Activated CD8-positive, alpha-beta T cell treated with anti-CD3 and anti-CD28 coated beads, Interleukin-2, amount 10 ng/mL, durations not matched to agents 7 days and 5 days (primary cell): ENCODE measurements at regions not wholly inside any gene's neighbourhood (a gene's known extent, or its start where the extent isn't known, plus 50 kb on each side); places are given as distances from the start of the nearest gene placed in this dataset.

Source experiments
- ATAC-seq: fragments of 150-1000 bp; cut with Tn5 transposase; one replicate; pipeline ENCODE4 v1.10.0; 2021; ENCODE audit warnings: moderate library complexity
- CTCF ChIA-PET: fragments of 350-600 bp; sonication (Branson Sonifier 250); formaldehyde crosslinking; loops from one replicate; lab custom pipeline; 2021; ENCODE audit warnings: antibody characterized with exemption; lab: Charles Lee
- POLR2A ChIA-PET: fragments of 350-600 bp; sonication (Branson Sonifier 250); formaldehyde crosslinking; loops from one replicate; lab custom pipeline; 2021; ENCODE audit warnings: antibody characterized with exemption; lab: Charles Lee
- DNase-seq: peaks from one replicate; pipeline ENCODE4 v3.0.0-alpha.2; 2020
- H3K27ac Mint-ChIP-seq: one replicate; pipeline ENCODE4 v1.8.0; 2021; ENCODE audit warnings: mild to moderate bottlenecking, mixed read lengths
- H3K27me3 Mint-ChIP-seq: one replicate; pipeline ENCODE4 v1.8.0; 2021; ENCODE audit warnings: low read depth, mixed read lengths
- H3K36me3 Mint-ChIP-seq: one replicate; pipeline ENCODE4 v1.8.0; 2021; ENCODE audit warnings: low read depth, mixed read lengths
- H3K4me1 Mint-ChIP-seq: one replicate; pipeline ENCODE4 v1.8.0; 2021; ENCODE audit warnings: low read depth, mixed read lengths
- H3K4me3 Mint-ChIP-seq: one replicate; pipeline ENCODE4 v1.8.0; 2021; ENCODE audit warnings: mild to moderate bottlenecking, mixed read lengths
- H3K9me3 Mint-ChIP-seq: one replicate; pipeline ENCODE4 v1.8.0; 2022; ENCODE audit warnings: mixed read lengths; ENCODE audit not compliant: insufficient read depth

DNA sequence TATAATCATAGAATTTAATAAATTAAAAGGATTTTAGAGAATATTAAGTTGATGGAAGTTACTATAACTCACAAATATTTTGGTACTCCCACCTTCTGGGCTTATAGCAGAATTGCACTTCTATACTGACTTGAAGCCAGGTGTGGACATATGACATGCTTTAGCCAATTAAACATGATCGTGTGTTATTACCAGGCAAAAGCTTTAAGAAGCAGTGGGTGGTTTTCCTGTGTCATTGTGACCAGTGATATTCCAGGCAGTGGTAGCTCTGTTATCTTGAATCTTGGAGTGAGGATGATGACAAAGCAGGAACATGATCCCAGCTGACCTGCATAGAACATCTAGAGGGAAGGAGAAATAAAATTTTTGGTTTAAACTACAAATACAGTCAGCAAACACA lies 370.9 kb upstream of the ZEB2 start:
- Mint-ChIP-seq H3K27me3 (peaks cover 7% of the 10 kb centered on the region), H3K4me3 (no peak overlapping the region), H3K27ac (no peak overlapping the region), H3K36me3 (no peaks in the 10 kb centered on the region), H3K4me1 (no peaks in the 10 kb centered on the region), H3K9me3 (no peaks in the 10 kb centered on the region)
- no peak for DNase-seq
- no peak for ATAC-seq
- POLR2A ChIA-PET, result no interaction called here
- CTCF ChIA-PET, result no interaction called here

DNA sequence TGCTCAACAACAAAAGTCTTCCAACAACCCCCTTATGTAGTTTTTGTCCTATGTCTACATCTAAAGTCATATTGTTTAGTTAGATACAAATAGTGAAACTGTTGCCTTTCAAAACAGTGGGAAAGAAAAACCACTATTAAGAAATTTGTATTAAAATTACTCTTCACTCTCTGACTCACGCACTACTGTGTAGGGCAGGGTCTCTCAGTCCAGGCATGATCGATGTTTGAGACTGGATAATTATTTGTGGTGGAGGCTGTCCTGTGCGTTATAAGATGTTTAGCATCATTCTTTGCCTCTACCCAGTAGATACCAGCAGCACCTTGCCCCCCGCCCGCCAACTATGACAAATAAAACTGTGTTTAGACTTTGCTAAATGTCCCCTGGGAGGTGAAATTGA lies 369.4 kb upstream of the ZEB2 start:
- DNase-seq (no peak), ATAC-seq (no peak)
- H3K36me3 Mint-ChIP-seq, result no peaks in the 10 kb centered on the region
- no peaks in the 10 kb centered on the region for H3K9me3 Mint-ChIP-seq
- no peaks in the 10 kb centered on the region for H3K4me1 Mint-ChIP-seq
- ChIA-PET POLR2A (no interaction called here), CTCF (no interaction called here)
- H3K4me3 Mint-ChIP-seq, result no peak overlapping the region
- peaks cover 7% of the 10 kb centered on the region for H3K27me3 Mint-ChIP-seq
- no peak overlapping the region for H3K27ac Mint-ChIP-seq

DNA sequence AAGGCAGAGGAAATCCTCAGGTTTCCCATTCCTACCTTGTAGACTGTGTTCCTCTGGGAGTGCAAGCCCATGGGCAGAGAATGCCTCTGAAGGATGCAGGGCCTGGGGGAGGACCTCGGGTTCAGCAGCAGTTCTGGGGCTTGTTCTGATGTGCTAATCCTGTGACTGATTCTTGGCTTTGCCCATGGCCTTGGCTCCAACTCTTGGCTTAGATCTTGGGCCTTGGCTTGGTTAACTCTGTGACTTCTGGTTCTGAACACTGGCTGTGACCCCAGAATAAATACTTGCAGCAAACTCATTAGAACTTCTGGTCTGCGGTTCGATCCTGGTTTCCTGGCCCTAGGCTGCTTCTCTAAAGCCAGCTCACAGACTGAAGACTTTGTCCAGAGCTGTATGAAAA lies 366.9 kb upstream of the ZEB2 start:
- DNase-seq, result no peak
- Mint-ChIP-seq H3K4me3 (no peak overlapping the region), H3K27ac (no peak overlapping the region), H3K9me3 (no peaks in the 10 kb centered on the region), H3K36me3 (no peaks in the 10 kb centered on the region), H3K27me3 (peaks cover 7% of the 10 kb centered on the region), H3K4me1 (no peaks in the 10 kb centered on the region)
- ChIA-PET CTCF (no interaction called here), POLR2A (no interaction called here)
- no peak for ATAC-seq

DNA sequence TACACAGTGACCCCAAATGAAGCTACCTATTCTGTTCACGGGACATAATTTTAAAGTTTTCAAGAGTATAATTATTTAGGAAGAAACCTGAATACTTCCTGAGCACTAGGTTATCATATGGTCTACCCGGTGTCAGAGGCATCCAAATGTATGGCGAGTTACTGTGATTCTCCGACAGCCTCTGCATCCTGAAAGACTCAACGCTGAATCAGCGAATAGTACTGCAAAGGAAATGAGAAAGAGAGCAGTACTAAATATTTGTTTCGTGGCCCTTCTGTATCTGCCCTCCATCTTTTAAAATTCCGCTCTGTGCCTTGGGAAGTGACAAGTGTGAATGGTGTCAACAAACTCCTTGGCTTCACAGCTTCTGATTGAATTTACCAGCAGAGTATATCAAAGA lies 358.0 kb upstream of the ZEB2 start:
- CTCF ChIA-PET, result no interaction called here
- no peak for ATAC-seq
- no peaks in the 10 kb centered on the region for H3K4me1 Mint-ChIP-seq

DNA sequence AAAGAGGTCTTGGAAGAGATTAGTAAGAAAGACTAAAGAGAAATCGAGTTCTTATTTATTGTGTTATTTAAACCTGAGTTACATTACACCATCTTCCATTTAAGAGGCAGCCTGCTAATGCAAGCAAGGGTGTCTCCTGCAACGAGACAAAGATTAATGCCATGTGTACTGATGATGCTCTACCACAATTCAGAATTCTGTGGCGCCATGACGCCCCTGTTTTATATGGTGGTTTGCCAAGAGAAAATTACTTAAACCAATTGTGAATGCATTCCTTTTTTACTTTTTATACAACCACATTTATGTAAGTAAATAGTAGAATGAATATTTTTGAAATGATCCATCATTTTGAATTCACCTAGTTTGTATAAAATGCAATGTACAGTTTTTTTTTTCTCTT lies 356.1 kb upstream of the ZEB2 start:
- peaks cover 4% of the 10 kb centered on the region for H3K27me3 Mint-ChIP-seq

More for the DNA sequence above, 358.0 kb upstream of the ZEB2 start:
- H3K36me3 Mint-ChIP-seq, result no peaks in the 10 kb centered on the region
- peaks cover 4% of the 10 kb centered on the region for H3K27me3 Mint-ChIP-seq
- POLR2A ChIA-PET, result no interaction called here
- H3K4me3 Mint-ChIP-seq, result no peak overlapping the region
- DNase-seq, result no peak
- H3K9me3 Mint-ChIP-seq, result no peaks in the 10 kb centered on the region
- no peak overlapping the region for H3K27ac Mint-ChIP-seq

DNA sequence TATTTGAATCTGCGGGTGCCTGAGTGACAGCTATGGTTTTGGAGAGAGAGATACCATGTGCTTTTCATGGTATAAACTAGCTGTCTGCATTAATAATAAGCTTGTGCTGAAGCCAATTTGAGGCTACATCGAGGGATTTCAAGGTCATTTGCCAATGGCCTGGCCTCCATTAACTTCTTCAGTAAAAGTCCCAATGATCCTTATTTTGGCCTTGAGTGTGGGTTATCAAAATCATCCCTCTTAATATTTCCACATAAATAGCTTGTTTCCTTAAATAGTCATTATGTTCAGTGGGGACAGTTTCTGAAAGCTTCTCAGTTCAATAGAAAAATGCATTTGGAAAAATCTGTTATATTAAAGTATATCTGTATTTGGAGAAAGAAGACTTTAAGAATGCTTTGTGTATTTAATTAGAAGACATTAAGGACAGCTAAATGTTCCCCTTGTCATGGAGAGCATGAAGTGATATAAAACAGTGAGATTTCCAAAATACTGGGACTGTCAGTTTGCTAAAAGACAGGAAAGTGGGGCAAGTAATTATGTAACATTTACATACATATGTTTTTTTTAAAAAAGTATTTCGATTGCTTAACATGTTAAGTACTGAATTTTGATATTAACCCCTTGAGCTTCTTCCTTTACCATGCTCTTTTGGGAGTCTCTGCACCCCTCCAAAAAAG lies 355.5 kb upstream of the ZEB2 start:
- POLR2A ChIA-PET, result no interaction called here
- ATAC-seq (no peak), DNase-seq (no peak)
- Mint-ChIP-seq H3K27me3 (peaks cover 4% of the 10 kb centered on the region), H3K4me3 (no peak overlapping the region), H3K36me3 (no peaks in the 10 kb centered on the region), H3K9me3 (no peaks in the 10 kb centered on the region), H3K4me1 (no peaks in the 10 kb centered on the region), H3K27ac (no peak overlapping the region)
- CTCF ChIA-PET, result no interaction called here

More for the DNA sequence above, 356.1 kb upstream of the ZEB2 start:
- no peak overlapping the region for H3K4me3 Mint-ChIP-seq
- ATAC-seq (no peak), DNase-seq (no peak)
- ChIA-PET CTCF (no interaction called here), POLR2A (no interaction called here)
- no peak overlapping the region for H3K27ac Mint-ChIP-seq
- no peaks in the 10 kb centered on the region for H3K36me3 Mint-ChIP-seq
- no peaks in the 10 kb centered on the region for H3K4me1 Mint-ChIP-seq
- H3K9me3 Mint-ChIP-seq, result no peaks in the 10 kb centered on the region

DNA sequence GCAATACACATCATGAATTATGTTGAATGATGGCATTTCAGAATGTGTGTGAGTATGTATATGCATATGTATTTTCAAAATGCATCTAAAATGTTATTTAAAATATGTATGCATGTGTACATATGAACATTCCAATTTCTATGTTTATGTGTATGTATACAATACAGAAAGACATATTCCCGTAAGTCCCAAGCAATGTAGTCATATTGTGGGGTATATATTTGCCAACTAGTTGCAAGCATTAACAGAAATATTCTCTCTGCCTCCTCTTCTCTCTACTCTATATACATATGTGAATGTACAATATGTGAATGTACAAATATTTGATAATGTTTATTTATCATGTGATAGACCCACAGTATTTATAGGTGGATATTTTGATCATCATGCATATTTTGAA lies 345.8 kb upstream of the ZEB2 start:
- no peaks in the 10 kb centered on the region for H3K36me3 Mint-ChIP-seq
- ChIA-PET POLR2A (no interaction called here), CTCF (no interaction called here)
- DNase-seq (no peak), ATAC-seq (no peak)
- H3K4me3 Mint-ChIP-seq, result no peak overlapping the region
- no peaks in the 10 kb centered on the region for H3K9me3 Mint-ChIP-seq
- no peaks in the 10 kb centered on the region for H3K4me1 Mint-ChIP-seq
- H3K27ac Mint-ChIP-seq, result no peak overlapping the region
- H3K27me3 Mint-ChIP-seq, result peaks cover 2% of the 10 kb centered on the region

DNA sequence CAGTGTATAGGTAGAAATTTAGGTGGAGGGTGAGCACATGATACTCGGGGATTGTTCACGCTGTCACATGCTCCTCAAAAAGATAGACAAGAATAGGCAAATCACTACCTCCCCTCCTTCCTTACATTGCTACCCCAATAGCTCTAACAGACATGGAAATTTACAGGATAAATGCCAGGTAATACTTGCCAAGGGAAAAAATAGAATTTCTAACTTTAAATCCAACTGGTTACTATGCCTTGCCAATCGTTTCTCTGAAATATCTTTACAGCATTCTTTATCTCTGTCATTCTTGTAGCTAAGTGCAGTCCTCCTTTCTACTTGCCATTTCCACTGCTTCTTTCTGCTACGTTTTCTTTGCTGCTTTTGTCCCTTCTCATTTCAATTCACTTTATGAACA lies 339.8 kb upstream of the ZEB2 start:
- H3K4me1 Mint-ChIP-seq, result no peaks in the 10 kb centered on the region
- ATAC-seq (no peak), DNase-seq (no peak)
- ChIA-PET POLR2A (no interaction called here), CTCF (interaction anchor here (0.8 kb wide), 1 partner anchor 66 kb away, joined by 3 read pairs; no protein-coding TSS in a partner anchor)
- no peak overlapping the region for H3K27ac Mint-ChIP-seq
- H3K9me3 Mint-ChIP-seq, result no peaks in the 10 kb centered on the region
- peaks cover 3% of the 10 kb centered on the region for H3K27me3 Mint-ChIP-seq
- H3K36me3 Mint-ChIP-seq, result no peaks in the 10 kb centered on the region
- no peak overlapping the region for H3K4me3 Mint-ChIP-seq

DNA sequence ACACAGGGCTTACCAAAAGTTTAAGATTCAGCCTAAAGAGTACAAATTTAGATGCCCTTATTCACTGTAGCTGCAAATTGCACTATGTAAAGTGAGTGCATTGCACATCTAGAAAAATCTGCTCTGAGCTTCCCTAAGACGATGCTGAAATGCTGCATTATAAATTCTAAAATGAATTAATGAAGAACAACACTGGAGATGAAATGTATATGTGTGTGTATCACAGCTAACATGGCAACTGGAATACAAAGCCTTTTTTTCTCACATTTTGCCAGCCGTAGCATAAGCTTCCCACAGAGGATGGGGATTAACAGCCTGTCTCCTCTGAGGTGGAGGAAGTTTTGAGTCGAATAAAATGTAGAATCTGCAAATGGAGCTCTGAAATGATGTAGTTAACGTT lies 338.3 kb upstream of the ZEB2 start:
- ChIA-PET CTCF (no interaction called here), POLR2A (no interaction called here)
- Mint-ChIP-seq H3K27ac (no peak overlapping the region), H3K27me3 (peaks cover 3% of the 10 kb centered on the region), H3K4me3 (no peak overlapping the region), H3K4me1 (no peaks in the 10 kb centered on the region), H3K9me3 (no peaks in the 10 kb centered on the region), H3K36me3 (no peaks in the 10 kb centered on the region)
- no peak for ATAC-seq
- DNase-seq, result no peak

DNA sequence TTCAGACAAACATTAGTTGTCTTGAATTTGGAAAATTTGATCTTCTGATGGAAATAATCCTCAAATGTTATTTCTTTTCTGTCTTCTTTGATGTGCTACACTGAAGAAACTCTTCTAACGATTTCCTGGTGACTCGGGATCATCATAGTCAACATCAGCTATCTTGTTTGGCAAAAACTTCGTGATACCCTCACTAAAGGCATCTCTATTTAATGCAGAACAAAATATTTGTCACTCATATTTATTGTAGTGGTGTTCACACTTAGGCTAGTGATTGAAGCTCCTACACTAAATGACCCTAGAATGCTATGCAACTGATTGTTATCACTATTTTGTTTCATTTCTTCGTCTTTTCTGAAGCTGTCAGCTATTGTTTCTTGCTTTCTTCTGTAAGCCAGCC lies 334.7 kb upstream of the ZEB2 start:
- no peak for DNase-seq
- Mint-ChIP-seq H3K9me3 (no peaks in the 10 kb centered on the region), H3K27ac (no peak overlapping the region), H3K36me3 (no peaks in the 10 kb centered on the region), H3K4me3 (no peak overlapping the region), H3K27me3 (peaks cover 3% of the 10 kb centered on the region), H3K4me1 (no peaks in the 10 kb centered on the region)
- CTCF ChIA-PET, result no interaction called here
- ATAC-seq, result no peak
- POLR2A ChIA-PET, result no interaction called here

DNA sequence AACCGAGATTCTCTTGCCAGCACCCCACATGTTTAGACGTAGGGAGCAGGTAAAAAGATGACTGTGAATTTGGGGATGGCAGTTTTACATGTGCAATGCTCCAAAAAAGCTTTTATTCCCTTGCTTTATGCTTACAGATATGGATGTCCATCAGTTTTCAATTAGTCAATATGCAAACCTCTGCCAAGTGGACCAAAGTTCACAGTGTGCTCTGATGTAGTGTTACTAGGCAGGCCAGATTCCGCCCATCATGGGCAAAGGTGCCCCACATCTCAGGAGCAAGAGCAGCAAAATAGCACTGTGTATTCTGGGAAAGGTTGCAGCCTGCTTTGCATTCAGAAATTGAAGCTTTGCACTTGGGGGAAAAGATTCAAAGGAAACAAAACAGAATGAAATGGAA lies 329.7 kb upstream of the ZEB2 start:
- no peaks in the 10 kb centered on the region for H3K27me3 Mint-ChIP-seq
- no peak overlapping the region for H3K27ac Mint-ChIP-seq
- no peaks in the 10 kb centered on the region for H3K36me3 Mint-ChIP-seq
- ATAC-seq (no peak), DNase-seq (no peak)
- POLR2A ChIA-PET, result no interaction called here
- H3K4me1 Mint-ChIP-seq, result no peaks in the 10 kb centered on the region
- CTCF ChIA-PET, result interaction anchor here (1.4 kb wide), 1 partner anchor 9 kb away, joined by 3 read pairs; no protein-coding TSS in a partner anchor
- H3K9me3 Mint-ChIP-seq, result no peaks in the 10 kb centered on the region
- H3K4me3 Mint-ChIP-seq, result no peak overlapping the region

DNA sequence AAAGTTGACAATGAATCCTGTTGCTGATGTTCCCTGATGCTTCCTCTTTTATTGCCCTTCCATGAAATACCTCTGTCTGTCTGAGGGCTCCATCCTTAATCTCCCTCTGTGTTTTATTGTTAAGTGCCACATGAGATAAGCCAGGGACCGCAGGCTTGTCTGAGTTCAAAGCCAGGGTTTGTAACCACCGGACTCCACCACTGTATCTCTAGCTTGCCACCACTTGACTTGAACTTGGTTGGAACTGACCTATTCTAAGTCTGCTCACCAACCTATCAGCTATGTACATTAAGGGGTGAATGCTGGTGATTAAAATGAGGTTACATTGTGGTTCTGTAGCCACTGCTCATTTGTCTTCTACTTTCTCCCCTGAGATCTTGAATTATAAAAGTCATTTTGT lies 328.5 kb upstream of the ZEB2 start:
- Mint-ChIP-seq H3K36me3 (no peaks in the 10 kb centered on the region), H3K27me3 (no peaks in the 10 kb centered on the region), H3K9me3 (no peaks in the 10 kb centered on the region), H3K4me3 (no peak overlapping the region), H3K4me1 (no peaks in the 10 kb centered on the region), H3K27ac (no peak overlapping the region)
- POLR2A ChIA-PET, result no interaction called here
- CTCF ChIA-PET, result interaction anchor here (1.4 kb wide), 1 partner anchor 8 kb away, joined by 3 read pairs; no protein-coding TSS in a partner anchor
- DNase-seq, result no peak
- no peak for ATAC-seq
